Neural crest cell (in vitro differentiated cells): ENCODE measurements at regions not wholly inside any gene's neighbourhood (a gene's known extent, or its start where the extent isn't known, plus 50 kb on each side); places are given as distances from the start of the nearest gene placed in this dataset.
"Not testable (repeated sequence)": the region's sequence is repeated elsewhere in the genome, so short reads cannot be mapped to it uniquely, and the experiment has no call there.

Experiments used
- DNase-seq: peaks from one replicate; pipeline ENCODE4 v3.0.0; 2021; ENCODE audit warnings: low read depth, mixed read lengths, low spot score
- H3K27ac Mint-ChIP-seq: one replicate; pipeline ENCODE4 v1.8.0; 2021; ENCODE audit warnings: mild to moderate bottlenecking, mixed read lengths; ENCODE audit not compliant: unreplicated experiment
- H3K27me3 Mint-ChIP-seq: 2 replicates; pipeline ENCODE4 v1.8.0; 2021; ENCODE audit warnings: low read depth, mild to moderate bottlenecking, mixed read lengths
- H3K36me3 Mint-ChIP-seq: 2 replicates; pipeline ENCODE4 v1.8.0; 2021; ENCODE audit warnings: low read depth, mild to moderate bottlenecking, mixed read lengths
- H3K4me1 Mint-ChIP-seq: 2 replicates; pipeline ENCODE4 v1.8.0; 2021; ENCODE audit warnings: mixed read lengths
- H3K4me3 Mint-ChIP-seq: one replicate; pipeline ENCODE4 v1.8.0; 2021; ENCODE audit warnings: mild to moderate bottlenecking, mixed read lengths
- H3K9me3 Mint-ChIP-seq: 2 replicates; pipeline ENCODE4 v1.8.0; 2021; ENCODE audit warnings: mixed read lengths
- CTCF ChIP-seq: fragments of 200-600 bp; sonication (generic); conservative IDR thresholded peaks from 2 replicates; pipeline ENCODE4 v1.5.0; 2021; ENCODE audit warnings: antibody characterized with exemption, mild to moderate bottlenecking

DNA sequence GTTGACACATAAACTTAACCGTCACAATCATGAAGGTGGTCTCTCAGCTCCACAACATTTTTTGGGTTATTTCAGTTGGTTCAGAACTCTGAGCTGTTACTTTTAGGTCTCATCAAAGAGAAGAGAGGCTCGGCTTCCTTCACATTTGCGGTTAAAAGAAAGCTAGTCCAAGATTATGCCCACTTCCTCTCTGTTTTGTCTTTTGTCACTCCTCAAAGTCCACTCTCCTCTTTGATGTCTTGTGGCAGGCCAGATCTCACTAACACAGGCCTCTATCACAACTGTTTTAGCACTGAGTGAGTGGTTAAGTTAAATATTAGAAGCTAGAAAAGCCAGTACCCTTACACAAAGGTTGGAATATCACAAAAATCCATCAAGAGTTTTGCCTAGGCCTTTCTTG, 195.7 kb downstream of the FCRL5 start:
- no peak for TF ChIP-seq CTCF

GRCh38 chr1:157353546-157353945, 198.8 kb downstream of the FCRL5 start:
- Mint-ChIP-seq H3K9me3 (no peaks in the 10 kb centered on the region), H3K27ac (no peak overlapping the region), H3K4me1 (no peaks in the 10 kb centered on the region), H3K27me3 (peaks cover 22% of the 10 kb centered on the region), H3K36me3 (no peaks in the 10 kb centered on the region), H3K4me3 (no peak overlapping the region)
- no peak for TF ChIP-seq CTCF
- no peak for DNase-seq

More for the DNA sequence above, 195.7 kb downstream of the FCRL5 start:
- peaks cover 10% of the 10 kb centered on the region for H3K27me3 Mint-ChIP-seq
- no peak for DNase-seq
- no peaks in the 10 kb centered on the region for H3K9me3 Mint-ChIP-seq
- no peaks in the 10 kb centered on the region for H3K36me3 Mint-ChIP-seq
- H3K4me3 Mint-ChIP-seq, result no peak overlapping the region
- H3K27ac Mint-ChIP-seq, result no peak overlapping the region
- H3K4me1 Mint-ChIP-seq, result no peaks in the 10 kb centered on the region

- Mint-ChIP-seq H3K36me3 (no peaks in the 10 kb centered on the region), H3K4me3 (no peak overlapping the region), H3K27me3 (peaks cover 22% of the 10 kb centered on the region), H3K9me3 (no peaks in the 10 kb centered on the region), H3K4me1 (no peaks in the 10 kb centered on the region), H3K27ac (no peak overlapping the region)
- no peak for DNase-seq
- TF ChIP-seq CTCF, result no peak
Measured at GRCh38 chr1:157352817-157353408, 199.4 kb downstream of the FCRL5 start.

- no peak overlapping the region for H3K4me3 Mint-ChIP-seq
- H3K27ac Mint-ChIP-seq, result no peak overlapping the region
- DNase-seq, result no peak
- H3K4me1 Mint-ChIP-seq, result no peaks in the 10 kb centered on the region
- H3K27me3 Mint-ChIP-seq, result peaks cover 22% of the 10 kb centered on the region
- TF ChIP-seq CTCF, result no peak
- H3K36me3 Mint-ChIP-seq, result no peaks in the 10 kb centered on the region
- no peaks in the 10 kb centered on the region for H3K9me3 Mint-ChIP-seq
Measured at GRCh38 chr1:157352216-157352615, 200.1 kb downstream of the FCRL5 start.

DNA sequence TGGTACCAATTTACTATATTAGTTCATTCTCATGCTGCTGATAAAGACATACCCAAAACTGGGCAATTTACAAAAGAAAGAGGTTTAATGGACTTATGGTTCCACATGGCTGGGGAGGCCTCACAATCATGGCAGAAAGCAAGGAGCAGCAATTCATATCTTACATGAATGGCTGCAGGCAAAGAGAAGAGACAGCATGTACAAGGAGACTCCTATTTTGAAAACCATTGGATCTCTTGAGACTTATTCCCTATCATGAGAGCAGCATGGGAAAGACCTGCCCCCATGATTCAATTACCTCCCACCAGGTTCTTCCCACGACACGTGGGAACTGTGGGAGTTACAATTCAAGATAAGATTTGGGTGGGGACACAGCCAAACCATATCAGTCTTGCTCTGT, 200.5 kb downstream of the FCRL5 start:
- H3K4me3 Mint-ChIP-seq, DNase-seq, H3K4me1 Mint-ChIP-seq, H3K9me3 Mint-ChIP-seq, H3K36me3 Mint-ChIP-seq, H3K27ac Mint-ChIP-seq: not testable (repeated sequence)
- peaks cover 22% of the 10 kb centered on the region for H3K27me3 Mint-ChIP-seq

DNA sequence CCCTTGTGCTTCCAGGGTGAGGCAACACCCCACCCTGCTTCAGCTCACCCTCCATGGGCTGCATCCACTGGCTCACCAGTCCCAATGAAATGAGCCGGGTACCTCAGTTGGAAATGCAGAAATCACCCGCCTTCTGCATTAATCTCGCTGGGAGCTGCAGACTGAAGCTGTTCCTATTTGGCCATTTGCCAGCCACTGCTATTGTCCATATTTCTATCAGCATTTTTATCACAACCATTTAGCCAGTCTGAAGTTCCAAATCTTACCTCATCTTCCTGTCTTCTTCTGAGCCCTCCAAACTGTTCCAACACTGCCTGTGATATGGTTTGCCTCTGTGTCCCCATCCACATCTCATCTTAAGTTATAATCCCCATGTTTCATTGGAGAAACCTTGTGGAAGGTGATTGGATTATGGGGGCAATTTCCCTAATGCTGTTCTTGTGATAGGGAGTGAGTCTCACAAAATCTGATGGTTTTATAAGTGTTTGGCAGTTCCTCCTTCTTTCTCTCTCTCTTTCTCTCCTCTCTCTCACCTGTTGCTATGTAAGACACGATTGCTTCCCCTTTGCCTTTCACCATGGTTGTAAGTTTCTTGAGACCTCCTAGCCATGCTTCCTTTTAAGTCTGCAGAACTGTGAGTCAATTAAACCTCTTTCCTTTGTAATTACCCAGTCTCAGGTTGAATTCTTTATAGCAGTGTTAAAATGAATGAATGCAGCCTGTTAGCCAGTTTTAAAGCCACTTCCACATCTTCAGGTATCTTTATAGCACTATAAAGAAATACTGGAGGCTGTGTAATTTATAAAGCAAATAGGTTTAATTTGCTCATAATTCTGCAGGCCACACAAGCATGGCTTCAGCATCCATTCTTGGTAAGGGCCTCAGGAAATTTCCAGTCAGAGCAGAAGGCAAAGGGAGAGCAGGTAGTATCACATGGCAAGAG, 203.5 kb downstream of the FCRL5 start:
- Mint-ChIP-seq H3K9me3 (peaks cover 9% of the 10 kb centered on the region), H3K36me3 (no peaks in the 10 kb centered on the region), H3K4me1 (no peaks in the 10 kb centered on the region), H3K27ac (no peak overlapping the region), H3K27me3 (peaks cover 39% of the 10 kb centered on the region), H3K4me3 (no peak overlapping the region)
- TF ChIP-seq CTCF, result no peak
- DNase-seq, result no peak
